ENCODE measurements at regions not wholly inside any gene's neighbourhood (a gene's known extent, or its start where the extent isn't known, plus 50 kb on each side); places are given as distances from the start of the nearest gene placed in this dataset.

- TF ChIP-seq POLR2A (IDR thresholded peaks at IDR 0.05) (no peak), EP300 (IDR thresholded peaks at IDR 0.05) (no peak), CTCF (IDR thresholded peaks at IDR 0.05) (no peak), POLR2AphosphoS5 (IDR thresholded peaks at IDR 0.05) (no peak)
These were observed 508.1 kb downstream of the PCNX1 start for GRCh38 chr14:71415404-71415690.
